H1 (cell line): ENCODE measurements at regions not wholly inside any gene's neighbourhood (a gene's known extent, or its start where the extent isn't known, plus 50 kb on each side); places are given as distances from the start of the nearest gene placed in this dataset.

ENCODE experiments used
- CTCF ChIA-PET: fragments of 300-600 bp; sonication (Branson Sonifier 250); formaldehyde crosslinking; loops from one replicate; lab custom pipeline; 2021; ENCODE audit not compliant: partially characterized antibody; lab: Charles Lee
- POLR2A ChIA-PET: fragments of 300-600 bp; sonication (Branson Sonifier 250); formaldehyde crosslinking; loops from one replicate; lab custom pipeline; 2021; ENCODE audit warnings: inconsistent platforms; ENCODE audit not compliant: partially characterized antibody; lab: Charles Lee
- DNase-seq, 2 experiments: peaks; one replicate each; pipeline versions ENCODE4 v3.0.0 to v3.0.0-alpha.2; 2010 to 2022; ENCODE audit warnings: low spot score in 2 of 2, low read depth in 1 of 2, mixed read lengths in 1 of 2
- FAIRE-seq: peaks from 2 replicates; lab custom pipeline; 2011; peaks lifted over from hg19 to GRCh38; lab: Jason Lieb, UNC
- H2AFZ ChIP-seq: 2 replicates; pipeline ENCODE4 v1.8.1; 2012; ENCODE audit warnings: low read length, inconsistent platforms
- H2AK5ac ChIP-seq: 2 replicates; pipeline ENCODE4 v1.6.1; 2013; ENCODE audit warnings: low read depth, low read length
- H2BK120ac ChIP-seq: replicated peaks from 2 replicates; pipeline ENCODE3; 2013; ENCODE audit warnings: low read depth, low read length, inconsistent platforms
- H2BK12ac ChIP-seq: 2 replicates; pipeline ENCODE4 v1.6.1; 2013; ENCODE audit warnings: low read depth, low read length
- H2BK15ac ChIP-seq: 2 replicates; pipeline ENCODE4 v1.6.1; 2013; ENCODE audit warnings: low read length
- H2BK20ac ChIP-seq: 2 replicates; pipeline ENCODE4 v1.6.1; 2013; ENCODE audit warnings: low read length
- H2BK5ac ChIP-seq: 2 replicates; pipeline ENCODE4 v1.6.1; 2013; ENCODE audit warnings: low read depth, low read length
- H3K14ac ChIP-seq: 2 replicates; pipeline ENCODE4 v1.6.1; 2013; ENCODE audit warnings: inconsistent platforms; ENCODE audit not compliant: insufficient read length
- H3K18ac ChIP-seq: 2 replicates; pipeline ENCODE4 v1.6.1; 2013; ENCODE audit warnings: low read length; ENCODE audit errors: extremely low read depth
- H3K23ac ChIP-seq: 2 replicates; pipeline ENCODE4 v1.6.1; 2013; ENCODE audit warnings: inconsistent platforms; ENCODE audit not compliant: insufficient read length
- H3K23me2 ChIP-seq: 2 replicates; pipeline ENCODE4 v1.6.1; 2013; ENCODE audit warnings: low read depth, low read length
- H3K27ac ChIP-seq: 2 replicates; pipeline ENCODE4 v1.6.1; 2011; ENCODE audit warnings: low read depth, low read length, inconsistent platforms
- H3K27me3 ChIP-seq, 4 experiments: replicated peaks in 1 of 4; 1 replicate in 1 of 4; 2 replicates in 3 of 4; pipeline versions ENCODE4 v1.6.1 to v1.8.1; 2011 to 2013; ENCODE audit warnings: low read length in 3 of 4, mild to moderate bottlenecking in 3 of 4, inconsistent platforms in 2 of 4, mixed read lengths in 2 of 4, moderate library complexity in 1 of 4; ENCODE audit not compliant: control insufficient read depth in 3 of 4, insufficient read depth in 3 of 4; ENCODE audit errors: extremely low read depth in 1 of 4
- H3K36me3 ChIP-seq, 4 experiments: 2 replicates each; pipeline versions ENCODE4 v1.6.1 to v1.8.1; 2011 to 2013; ENCODE audit warnings: mild to moderate bottlenecking in 4 of 4, low read length in 3 of 4, moderate library complexity in 2 of 4, control low read depth in 1 of 4, inconsistent platforms in 1 of 4; ENCODE audit not compliant: insufficient read depth in 4 of 4, control insufficient read depth in 2 of 4
- H3K4ac ChIP-seq: replicated peaks from 2 replicates; pipeline ENCODE3; 2013; ENCODE audit warnings: low read length, low read depth, mixed read lengths, inconsistent platforms; ENCODE audit not compliant: insufficient read length
- H3K4me1 ChIP-seq, 4 experiments: replicated peaks in 1 of 4; 1 replicate in 1 of 4; 2 replicates in 3 of 4; pipeline versions ENCODE4 v1.6.1 to v1.8.1; 2011 to 2013; ENCODE audit warnings: low read length in 3 of 4, inconsistent platforms in 2 of 4, mixed read lengths in 1 of 4; ENCODE audit not compliant: insufficient read depth in 4 of 4, control insufficient read depth in 3 of 4
- H3K4me2 ChIP-seq, 2 experiments: 2 replicates each; pipeline versions ENCODE4 v1.6.1 to v1.8.1; 2011 to 2013; ENCODE audit warnings: low read depth in 2 of 2, low read length in 2 of 2, control low read depth in 1 of 2, inconsistent platforms in 1 of 2, mild to moderate bottlenecking in 1 of 2; ENCODE audit not compliant: insufficient read depth in 1 of 2
- H3K4me3 ChIP-seq, 4 experiments: fragments of 200-600, 300-600 bp in 1 of 4; sonication (generic), shearing (Covaris generic), sonication (Bioruptor Twin) in 1 of 4; 2 replicates each; pipeline versions ENCODE4 v1.5.1 to v1.8.1; 2011 to 2016; ENCODE audit warnings: low read length in 4 of 4, low read depth in 3 of 4, control low read depth in 2 of 4, inconsistent platforms in 2 of 4, mild to moderate bottlenecking in 2 of 4, mixed read lengths in 1 of 4, moderate library complexity in 1 of 4; ENCODE audit not compliant: insufficient read depth in 2 of 4; ENCODE audit errors: extremely low read depth in 1 of 4
- H3K56ac ChIP-seq: replicated peaks from 2 replicates; pipeline ENCODE3; 2013; ENCODE audit warnings: low read depth, mild to moderate bottlenecking, mixed read lengths, low read length, inconsistent platforms; ENCODE audit not compliant: insufficient read length
- H3K79me1 ChIP-seq: 2 replicates; pipeline ENCODE4 v1.6.1; 2013; ENCODE audit warnings: low read depth, low read length, control low read depth
- H3K79me2 ChIP-seq, 2 experiments: 2 replicates each; pipeline versions ENCODE4 v1.6.1 to v1.8.1; 2012 to 2013; ENCODE audit warnings: low read length in 2 of 2, mild to moderate bottlenecking in 2 of 2, inconsistent platforms in 1 of 2; ENCODE audit not compliant: insufficient read depth in 2 of 2, control insufficient read depth in 1 of 2
- H3K9ac ChIP-seq, 4 experiments: replicated peaks in 1 of 4; 1 replicate in 1 of 4; 2 replicates in 3 of 4; pipeline versions ENCODE4 v1.6.1 to v1.8.1; 2011 to 2013; ENCODE audit warnings: low read depth in 3 of 4, low read length in 3 of 4, control low read depth in 2 of 4, mild to moderate bottlenecking in 2 of 4, moderate library complexity in 2 of 4, inconsistent platforms in 1 of 4; ENCODE audit errors: extremely low read depth in 1 of 4
- H3K9me3 ChIP-seq, 2 experiments: 2 replicates each; pipeline versions ENCODE4 v1.6.1 to v1.8.1; 2012 to 2013; ENCODE audit warnings: mild to moderate bottlenecking in 2 of 2, moderate library complexity in 2 of 2, control low read depth in 1 of 2, inconsistent platforms in 1 of 2, low read depth in 1 of 2, low read length in 1 of 2, mixed read lengths in 1 of 2; ENCODE audit not compliant: insufficient read depth in 2 of 2
- H4K20me1 ChIP-seq, 2 experiments: replicated peaks in 1 of 2; 2 replicates each; pipeline versions ENCODE3 to v1.8.1; 2011 to 2013; ENCODE audit warnings: inconsistent platforms in 2 of 2, low read length in 2 of 2, mild to moderate bottlenecking in 1 of 2; ENCODE audit not compliant: insufficient read depth in 2 of 2, control insufficient read depth in 1 of 2
- H4K5ac ChIP-seq: 2 replicates; pipeline ENCODE4 v1.6.1; 2013; ENCODE audit warnings: low read length, low read depth, mixed read lengths, inconsistent platforms; ENCODE audit not compliant: insufficient read length
- H4K8ac ChIP-seq: 2 replicates; pipeline ENCODE4 v1.8.0; 2013; ENCODE audit warnings: mild to moderate bottlenecking, moderate library complexity, low read length, inconsistent platforms; ENCODE audit not compliant: insufficient read depth; ENCODE audit errors: extremely low read depth
- H4K91ac ChIP-seq: replicated peaks from 2 replicates; pipeline ENCODE3; 2013; ENCODE audit warnings: low read length, mixed read lengths, inconsistent platforms; ENCODE audit not compliant: insufficient read length
- WGBS, 2 experiments: shearing (Covaris generic) in 1 of 2; methylation state at CpG; one replicate each; pipeline versions ENCODE4 v1.1.6 to v1.1.7; 2013 to 2015; ENCODE audit warnings: low lambda C conversion rate in 2 of 2, mixed read lengths in 2 of 2, inconsistent platforms in 1 of 2, low coverage in 1 of 2, missing lambda C conversion rate in 1 of 2; ENCODE audit not compliant: insufficient replicate concordance in 2 of 2, insufficient coverage in 1 of 2, insufficient read length in 1 of 2; ENCODE audit errors: extremely low coverage in 1 of 2, missing lambda C conversion rate in 1 of 2; 5-methylcytosine and 5-hydroxymethylcytosine counted together
- TF ChIP-seq, protein P1 (sequence below): fragments of 300-600 bp; sonication (generic); IDR thresholded peaks from 2 replicates; pipeline ENCODE4 v1.7.1; 2012; ENCODE audit warnings: low read length, moderate library complexity, mild to moderate bottlenecking, inconsistent platforms; ENCODE audit not compliant: insufficient replicate concordance

DNA sequence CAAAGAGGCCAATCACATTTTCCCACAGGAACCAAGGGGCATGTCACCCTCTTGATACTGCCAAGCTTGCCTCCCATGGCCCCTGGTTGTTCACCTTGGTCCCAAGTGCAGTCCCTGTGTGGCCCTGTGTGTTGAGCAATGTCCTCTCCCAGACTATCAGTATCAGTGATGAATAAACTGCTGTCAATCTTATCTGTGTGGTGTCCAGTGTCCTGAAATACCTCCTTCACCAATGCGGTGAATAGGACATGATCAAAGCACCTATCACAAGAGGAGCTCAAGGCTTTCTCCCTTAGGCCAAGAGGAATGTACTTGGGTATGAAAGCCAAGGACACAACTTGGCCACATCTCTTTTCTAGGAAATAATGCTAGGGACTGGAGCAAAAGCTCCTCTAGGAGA lies 68.2 kb downstream of the MAIP1 start:
- Histone ChIP-seq H3K9ac (no peak overlapping the region), H4K91ac (no peak overlapping the region), H3K56ac (no peak overlapping the region), H2BK120ac (no peak overlapping the region), H3K36me3 (no peaks in the 10 kb centered on the region), H3K23ac (no peak overlapping the region), H2BK15ac (no peak overlapping the region), H3K4ac (no peak overlapping the region), H3K4me1 (no peaks in the 10 kb centered on the region), H2AFZ (no peak overlapping the region), H3K18ac (no peak overlapping the region), H2BK12ac (no peak overlapping the region), H4K20me1 (no peaks in the 10 kb centered on the region), H3K4me3 (no peak overlapping the region), H2BK5ac (no peak overlapping the region), H3K79me2 (no peaks in the 10 kb centered on the region), H3K23me2 (no peaks in the 10 kb centered on the region), H2BK20ac (no peak overlapping the region), H3K79me1 (no peaks in the 10 kb centered on the region), H3K14ac (no peak overlapping the region), H3K4me2 (no peak overlapping the region), H3K27me3 (no peaks in the 10 kb centered on the region), H4K8ac (no peak overlapping the region), H4K5ac (no peak overlapping the region), H3K9me3 (no peaks in the 10 kb centered on the region), H3K27ac (no peak overlapping the region), H2AK5ac (no peak overlapping the region)
- FAIRE-seq (no peak), DNase-seq (no peak)
- POLR2A ChIA-PET = no interaction called here
- 100% methylated on average over 1 of the region's 1 CpG; no CpG with 5 or more reads in 1 of the 2 experiments for WGBS, 2 experiments
- CTCF ChIA-PET = interaction anchor here (0.6 to 2.1 kb wide), 4 partner anchors 12 to 335 kb away, joined by 3 to 6 read pairs (median 4); no protein-coding TSS in a partner anchor
- TF ChIP-seq, protein P1, sequence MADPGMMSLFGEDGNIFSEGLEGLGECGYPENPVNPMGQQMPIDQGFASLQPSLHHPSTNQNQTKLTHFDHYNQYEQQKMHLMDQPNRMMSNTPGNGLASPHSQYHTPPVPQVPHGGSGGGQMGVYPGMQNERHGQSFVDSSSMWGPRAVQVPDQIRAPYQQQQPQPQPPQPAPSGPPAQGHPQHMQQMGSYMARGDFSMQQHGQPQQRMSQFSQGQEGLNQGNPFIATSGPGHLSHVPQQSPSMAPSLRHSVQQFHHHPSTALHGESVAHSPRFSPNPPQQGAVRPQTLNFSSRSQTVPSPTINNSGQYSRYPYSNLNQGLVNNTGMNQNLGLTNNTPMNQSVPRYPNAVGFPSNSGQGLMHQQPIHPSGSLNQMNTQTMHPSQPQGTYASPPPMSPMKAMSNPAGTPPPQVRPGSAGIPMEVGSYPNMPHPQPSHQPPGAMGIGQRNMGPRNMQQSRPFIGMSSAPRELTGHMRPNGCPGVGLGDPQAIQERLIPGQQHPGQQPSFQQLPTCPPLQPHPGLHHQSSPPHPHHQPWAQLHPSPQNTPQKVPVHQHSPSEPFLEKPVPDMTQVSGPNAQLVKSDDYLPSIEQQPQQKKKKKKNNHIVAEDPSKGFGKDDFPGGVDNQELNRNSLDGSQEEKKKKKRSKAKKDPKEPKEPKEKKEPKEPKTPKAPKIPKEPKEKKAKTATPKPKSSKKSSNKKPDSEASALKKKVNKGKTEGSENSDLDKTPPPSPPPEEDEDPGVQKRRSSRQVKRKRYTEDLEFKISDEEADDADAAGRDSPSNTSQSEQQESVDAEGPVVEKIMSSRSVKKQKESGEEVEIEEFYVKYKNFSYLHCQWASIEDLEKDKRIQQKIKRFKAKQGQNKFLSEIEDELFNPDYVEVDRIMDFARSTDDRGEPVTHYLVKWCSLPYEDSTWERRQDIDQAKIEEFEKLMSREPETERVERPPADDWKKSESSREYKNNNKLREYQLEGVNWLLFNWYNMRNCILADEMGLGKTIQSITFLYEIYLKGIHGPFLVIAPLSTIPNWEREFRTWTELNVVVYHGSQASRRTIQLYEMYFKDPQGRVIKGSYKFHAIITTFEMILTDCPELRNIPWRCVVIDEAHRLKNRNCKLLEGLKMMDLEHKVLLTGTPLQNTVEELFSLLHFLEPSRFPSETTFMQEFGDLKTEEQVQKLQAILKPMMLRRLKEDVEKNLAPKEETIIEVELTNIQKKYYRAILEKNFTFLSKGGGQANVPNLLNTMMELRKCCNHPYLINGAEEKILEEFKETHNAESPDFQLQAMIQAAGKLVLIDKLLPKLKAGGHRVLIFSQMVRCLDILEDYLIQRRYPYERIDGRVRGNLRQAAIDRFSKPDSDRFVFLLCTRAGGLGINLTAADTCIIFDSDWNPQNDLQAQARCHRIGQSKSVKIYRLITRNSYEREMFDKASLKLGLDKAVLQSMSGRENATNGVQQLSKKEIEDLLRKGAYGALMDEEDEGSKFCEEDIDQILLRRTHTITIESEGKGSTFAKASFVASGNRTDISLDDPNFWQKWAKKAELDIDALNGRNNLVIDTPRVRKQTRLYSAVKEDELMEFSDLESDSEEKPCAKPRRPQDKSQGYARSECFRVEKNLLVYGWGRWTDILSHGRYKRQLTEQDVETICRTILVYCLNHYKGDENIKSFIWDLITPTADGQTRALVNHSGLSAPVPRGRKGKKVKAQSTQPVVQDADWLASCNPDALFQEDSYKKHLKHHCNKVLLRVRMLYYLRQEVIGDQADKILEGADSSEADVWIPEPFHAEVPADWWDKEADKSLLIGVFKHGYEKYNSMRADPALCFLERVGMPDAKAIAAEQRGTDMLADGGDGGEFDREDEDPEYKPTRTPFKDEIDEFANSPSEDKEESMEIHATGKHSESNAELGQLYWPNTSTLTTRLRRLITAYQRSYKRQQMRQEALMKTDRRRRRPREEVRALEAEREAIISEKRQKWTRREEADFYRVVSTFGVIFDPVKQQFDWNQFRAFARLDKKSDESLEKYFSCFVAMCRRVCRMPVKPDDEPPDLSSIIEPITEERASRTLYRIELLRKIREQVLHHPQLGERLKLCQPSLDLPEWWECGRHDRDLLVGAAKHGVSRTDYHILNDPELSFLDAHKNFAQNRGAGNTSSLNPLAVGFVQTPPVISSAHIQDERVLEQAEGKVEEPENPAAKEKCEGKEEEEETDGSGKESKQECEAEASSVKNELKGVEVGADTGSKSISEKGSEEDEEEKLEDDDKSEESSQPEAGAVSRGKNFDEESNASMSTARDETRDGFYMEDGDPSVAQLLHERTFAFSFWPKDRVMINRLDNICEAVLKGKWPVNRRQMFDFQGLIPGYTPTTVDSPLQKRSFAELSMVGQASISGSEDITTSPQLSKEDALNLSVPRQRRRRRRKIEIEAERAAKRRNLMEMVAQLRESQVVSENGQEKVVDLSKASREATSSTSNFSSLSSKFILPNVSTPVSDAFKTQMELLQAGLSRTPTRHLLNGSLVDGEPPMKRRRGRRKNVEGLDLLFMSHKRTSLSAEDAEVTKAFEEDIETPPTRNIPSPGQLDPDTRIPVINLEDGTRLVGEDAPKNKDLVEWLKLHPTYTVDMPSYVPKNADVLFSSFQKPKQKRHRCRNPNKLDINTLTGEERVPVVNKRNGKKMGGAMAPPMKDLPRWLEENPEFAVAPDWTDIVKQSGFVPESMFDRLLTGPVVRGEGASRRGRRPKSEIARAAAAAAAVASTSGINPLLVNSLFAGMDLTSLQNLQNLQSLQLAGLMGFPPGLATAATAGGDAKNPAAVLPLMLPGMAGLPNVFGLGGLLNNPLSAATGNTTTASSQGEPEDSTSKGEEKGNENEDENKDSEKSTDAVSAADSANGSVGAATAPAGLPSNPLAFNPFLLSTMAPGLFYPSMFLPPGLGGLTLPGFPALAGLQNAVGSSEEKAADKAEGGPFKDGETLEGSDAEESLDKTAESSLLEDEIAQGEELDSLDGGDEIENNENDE = no peak
